Keratinocyte (primary cell): ENCODE measurements at regions not wholly inside any gene's neighbourhood (a gene's known extent, or its start where the extent isn't known, plus 50 kb on each side); places are given as distances from the start of the nearest gene placed in this dataset.
"Not testable (repeated sequence)": the region's sequence is repeated elsewhere in the genome, so short reads cannot be mapped to it uniquely, and the experiment has no call there.

ENCODE experiments used
- DNase-seq: peaks from one replicate; pipeline ENCODE4 v3.0.0-alpha.2; 2011; ENCODE audit warnings: low read depth, missing footprints, low spot score
- FAIRE-seq: peaks from 2 replicates; lab custom pipeline; 2011; peaks lifted over from hg19 to GRCh38; lab: Jason Lieb, UNC
- H2AFZ ChIP-seq: 2 replicates; pipeline ENCODE4 v1.6.0; 2012; ENCODE audit warnings: low read length, control low read depth, inconsistent platforms; ENCODE audit not compliant: control insufficient read depth
- H3K27ac ChIP-seq: 2 replicates; pipeline ENCODE4 v1.5.1; 2011; ENCODE audit warnings: low read length; ENCODE audit not compliant: control insufficient read depth, insufficient read depth
- H3K27me3 ChIP-seq: 3 replicates; pipeline ENCODE4 v1.6.0; 2011; ENCODE audit warnings: low read length; ENCODE audit not compliant: control insufficient read depth, insufficient read depth; ENCODE audit errors: extremely low read depth
- H3K36me3 ChIP-seq, 2 experiments: 2 replicates in 1 of 2; 3 replicates in 1 of 2; pipeline ENCODE4 v1.5.1; 2011; ENCODE audit warnings: low read length in 2 of 2, mild to moderate bottlenecking in 1 of 2; ENCODE audit not compliant: control insufficient read depth in 2 of 2, insufficient read depth in 2 of 2; ENCODE audit errors: extremely low read depth in 1 of 2
- H3K4me1 ChIP-seq: 3 replicates; pipeline ENCODE4 v1.5.1; 2011; ENCODE audit warnings: low read length; ENCODE audit not compliant: control insufficient read depth, insufficient read depth; ENCODE audit errors: extremely low read depth
- H3K4me2 ChIP-seq: 3 replicates; pipeline ENCODE4 v1.6.0; 2011; ENCODE audit warnings: low read depth, low read length; ENCODE audit not compliant: control insufficient read depth, insufficient read depth; ENCODE audit errors: extremely low read depth
- H3K4me3 ChIP-seq, 3 experiments: fragments of 200-600 bp in 1 of 3; sonication (generic) in 1 of 3; 2 replicates in 2 of 3; 3 replicates in 1 of 3; pipeline ENCODE4 v1.5.1; 2011 to 2016; ENCODE audit warnings: low read length in 3 of 3, mild to moderate bottlenecking in 3 of 3, control low read depth in 2 of 3, inconsistent platforms in 1 of 3, low read depth in 1 of 3, mixed read lengths in 1 of 3, mixed run types in 1 of 3, moderate library complexity in 1 of 3; ENCODE audit not compliant: control insufficient read depth in 2 of 3, insufficient read depth in 2 of 3; ENCODE audit errors: extremely low read depth in 1 of 3
- H3K79me2 ChIP-seq: 2 replicates; pipeline ENCODE4 v1.6.0; 2012; ENCODE audit warnings: low read length; ENCODE audit not compliant: control insufficient read depth, insufficient read depth
- H3K9ac ChIP-seq: 3 replicates; pipeline ENCODE4 v1.6.0; 2011; ENCODE audit warnings: low read length; ENCODE audit not compliant: control insufficient read depth, insufficient read depth; ENCODE audit errors: extremely low read depth
- H3K9me1 ChIP-seq: 3 replicates; pipeline ENCODE4 v1.6.0; 2011; ENCODE audit warnings: low read length; ENCODE audit not compliant: control insufficient read depth, insufficient read depth; ENCODE audit errors: extremely low read depth
- H3K9me3 ChIP-seq: 2 replicates; pipeline ENCODE4 v1.5.1; 2012; ENCODE audit warnings: low read depth, low read length; ENCODE audit not compliant: control insufficient read depth
- H4K20me1 ChIP-seq: 3 replicates; pipeline ENCODE4 v1.6.0; 2011; ENCODE audit warnings: low read length; ENCODE audit not compliant: control insufficient read depth, insufficient read depth; ENCODE audit errors: extremely low read depth
- dilution Hi-C: fragments of 300-500 bp; cut with MboI; formaldehyde crosslinking; loops from one replicate; pipeline ENCODE4 v1.7.0; 2020; ENCODE audit warnings: low sequenced_read_pairs; ENCODE audit not compliant: extremely low pct_ligation_motif_present
- small RNA-seq, 3 experiments: library from RNA; depleted of rRNA; stranded (forward); fragments of <200 nt; gene quantifications; one replicate each; pipeline ENCODE3, GENCODE V24; 2012; ENCODE audit warnings: low read depth in 3 of 3, low replicate concordance in 1 of 3; ENCODE audit not compliant: insufficient read length in 3 of 3

DNA sequence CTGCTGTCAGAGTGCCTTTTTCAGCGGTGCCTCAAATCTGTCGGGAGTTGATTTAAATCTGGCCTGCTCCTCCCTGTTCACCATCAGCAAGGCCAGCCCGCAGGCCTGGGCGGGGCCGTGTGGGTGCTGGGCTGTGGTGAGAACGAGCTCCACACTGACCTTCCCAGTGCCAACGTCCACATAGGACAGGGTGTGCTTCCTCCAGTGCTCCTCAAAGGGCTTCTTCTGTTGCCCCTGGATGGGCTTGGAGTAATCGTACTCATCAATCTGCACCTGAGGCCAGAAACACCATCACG lies 50.2 kb upstream of the LPCAT1 start:
- H2AFZ ChIP-seq, H3K79me2 ChIP-seq, H3K4me3 ChIP-seq, H3K9me3 ChIP-seq, H3K27ac ChIP-seq, FAIRE-seq, H3K4me2 ChIP-seq, H4K20me1 ChIP-seq, H3K9me1 ChIP-seq, H3K4me1 ChIP-seq, H3K9ac ChIP-seq, H3K36me3 ChIP-seq, dilution Hi-C loops, H3K27me3 ChIP-seq, DNase-seq: not testable (repeated sequence)

DNA sequence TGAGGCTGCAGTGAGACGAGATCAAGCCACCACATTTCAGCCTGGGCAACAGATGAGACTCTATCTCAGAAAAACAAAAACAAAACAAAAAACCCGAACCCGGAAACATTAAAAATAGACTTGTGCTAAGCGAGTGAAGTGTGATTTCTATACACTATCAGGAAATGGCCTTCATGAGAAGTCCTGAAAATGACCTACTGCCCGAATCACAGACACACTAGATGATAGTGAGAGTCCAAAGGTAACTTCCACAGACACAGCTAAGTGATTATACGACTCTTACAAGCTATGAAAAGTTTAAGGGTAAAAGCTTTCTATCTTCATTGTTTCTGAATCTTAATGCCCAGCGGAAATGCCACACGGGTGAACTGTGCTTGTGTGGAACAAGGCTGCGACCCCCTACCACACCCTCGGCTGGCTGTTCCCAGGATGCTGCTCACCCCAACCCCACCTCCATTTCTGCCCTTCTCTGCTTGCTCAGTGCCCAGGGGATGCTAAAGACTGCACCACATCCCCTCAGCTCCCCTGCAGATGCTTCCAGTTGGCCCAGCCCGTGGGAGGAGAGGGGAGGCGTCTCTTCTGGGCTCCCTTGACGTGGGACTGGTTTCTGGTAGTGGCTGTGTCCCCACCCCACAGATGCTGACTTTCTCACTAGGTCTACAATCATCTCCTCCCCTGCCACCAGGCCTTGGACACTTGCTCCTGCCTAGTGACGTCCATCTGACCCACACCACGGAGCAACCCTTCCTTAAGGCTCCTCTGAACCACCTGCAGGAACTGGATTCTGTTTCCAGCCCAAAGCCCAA lies 49.7 kb upstream of the LPCAT1 start:
- DNase-seq, H3K27ac ChIP-seq, H3K36me3 ChIP-seq, H2AFZ ChIP-seq, H3K9me1 ChIP-seq, H4K20me1 ChIP-seq, H3K4me2 ChIP-seq, H3K9me3 ChIP-seq, H3K4me3 ChIP-seq, H3K79me2 ChIP-seq, H3K9ac ChIP-seq, dilution Hi-C loops, FAIRE-seq, H3K27me3 ChIP-seq, H3K4me1 ChIP-seq: not testable (repeated sequence)

Small RNAs in the stretch of these regions (small RNA-seq; reads per million reads assigned to genes)
- gene AC091849.1 (0 reads per million in 3 experiments), gene MIR4277 (0 reads per million in 3 experiments)
